ENCODE measurements at regions not wholly inside any gene's neighbourhood (a gene's known extent, or its start where the extent isn't known, plus 50 kb on each side); places are given as distances from the start of the nearest gene placed in this dataset.

DNA sequence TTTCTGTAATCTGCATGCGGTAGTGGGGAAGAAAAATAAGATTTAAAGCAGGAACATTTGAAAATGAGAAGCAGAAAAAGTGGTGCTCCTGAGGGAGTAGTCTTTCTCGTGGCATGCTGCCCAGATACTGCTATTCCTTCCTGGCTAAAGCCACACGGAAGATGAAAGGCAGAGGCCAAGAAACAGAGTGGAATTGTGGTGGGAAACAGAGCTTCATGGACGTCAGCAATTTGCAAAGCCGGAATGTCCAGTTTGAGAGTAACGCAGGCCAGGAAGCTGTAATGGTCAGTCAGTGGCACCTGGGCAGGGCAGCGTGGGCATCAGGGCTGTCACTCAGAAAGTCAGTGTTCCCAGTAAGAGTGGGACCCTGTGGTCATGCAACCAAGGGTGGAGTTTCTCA is 63.7 kb upstream of the FMR1 start:
- Histone ChIP-seq H3K4me3 (ENCODE audit: severe bottlenecking) (no peak overlapping the region), H3K9me3 (ENCODE audit: severe bottlenecking) (no peaks in the 10 kb centered on the region), H3K27me3 (ENCODE audit: insufficient read depth, poor library complexity, severe bottlenecking) (no peaks in the 10 kb centered on the region), H3K4me1 (ENCODE audit: insufficient read depth, poor library complexity, severe bottlenecking) (no peaks in the 10 kb centered on the region), H3K27ac (ENCODE audit: poor library complexity, severe bottlenecking) (no peak overlapping the region), H3K36me3 (ENCODE audit: low read depth) (no peaks in the 10 kb centered on the region)
- ATAC-seq (ENCODE audit: low read depth) = no peak
- TF ChIP-seq, protein P1, sequence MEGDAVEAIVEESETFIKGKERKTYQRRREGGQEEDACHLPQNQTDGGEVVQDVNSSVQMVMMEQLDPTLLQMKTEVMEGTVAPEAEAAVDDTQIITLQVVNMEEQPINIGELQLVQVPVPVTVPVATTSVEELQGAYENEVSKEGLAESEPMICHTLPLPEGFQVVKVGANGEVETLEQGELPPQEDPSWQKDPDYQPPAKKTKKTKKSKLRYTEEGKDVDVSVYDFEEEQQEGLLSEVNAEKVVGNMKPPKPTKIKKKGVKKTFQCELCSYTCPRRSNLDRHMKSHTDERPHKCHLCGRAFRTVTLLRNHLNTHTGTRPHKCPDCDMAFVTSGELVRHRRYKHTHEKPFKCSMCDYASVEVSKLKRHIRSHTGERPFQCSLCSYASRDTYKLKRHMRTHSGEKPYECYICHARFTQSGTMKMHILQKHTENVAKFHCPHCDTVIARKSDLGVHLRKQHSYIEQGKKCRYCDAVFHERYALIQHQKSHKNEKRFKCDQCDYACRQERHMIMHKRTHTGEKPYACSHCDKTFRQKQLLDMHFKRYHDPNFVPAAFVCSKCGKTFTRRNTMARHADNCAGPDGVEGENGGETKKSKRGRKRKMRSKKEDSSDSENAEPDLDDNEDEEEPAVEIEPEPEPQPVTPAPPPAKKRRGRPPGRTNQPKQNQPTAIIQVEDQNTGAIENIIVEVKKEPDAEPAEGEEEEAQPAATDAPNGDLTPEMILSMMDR (IDR thresholded peaks at IDR 0.05; ENCODE audit: poor library complexity, severe bottlenecking) = no peak
- no peak for DNase-seq (ENCODE audit: low spot score)

DNA sequence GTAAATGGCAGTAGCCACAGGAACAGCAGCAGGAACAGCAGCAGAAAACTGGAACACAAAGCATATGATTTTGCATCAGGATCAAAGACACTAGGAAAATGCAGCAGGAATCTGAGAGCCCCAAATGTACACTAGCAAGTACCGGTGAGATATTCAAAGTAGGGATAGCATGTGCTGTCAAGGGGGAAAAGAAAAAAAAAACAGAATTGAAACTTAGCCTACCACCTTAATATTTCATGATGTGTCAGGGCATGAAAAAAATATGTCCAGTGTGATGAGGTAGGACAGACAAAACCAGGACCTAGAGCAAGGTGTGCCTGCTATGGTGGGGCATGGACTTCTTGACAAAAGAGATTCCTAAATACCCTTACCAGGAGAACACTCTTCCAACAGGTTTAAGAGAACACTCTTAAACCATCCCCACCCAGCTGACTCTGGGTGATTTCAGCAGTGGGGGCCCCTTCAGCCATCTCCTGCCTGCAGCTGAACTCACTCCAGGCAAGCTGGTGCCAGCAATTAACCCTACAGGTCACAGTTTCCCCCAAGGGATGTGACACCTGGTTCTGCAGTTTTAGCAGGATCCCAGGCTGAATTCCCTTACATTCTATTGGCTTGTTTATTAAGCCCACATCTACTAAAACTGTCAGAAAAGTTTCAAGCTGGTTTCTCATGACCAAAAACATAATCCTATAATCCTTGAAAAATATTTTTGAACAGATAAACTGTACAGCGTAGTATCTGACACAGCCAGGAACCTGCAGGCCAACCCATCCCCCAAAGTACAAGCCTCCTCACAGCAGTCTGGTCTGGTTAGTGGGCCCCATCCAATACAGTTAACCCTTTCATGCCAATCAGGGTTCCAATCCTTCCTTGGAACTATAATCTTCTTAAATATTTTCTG is 62.9 kb upstream of the FMR1 start:
- Histone ChIP-seq H3K27me3 (ENCODE audit: insufficient read depth, poor library complexity, severe bottlenecking) (no peaks in the 10 kb centered on the region), H3K9me3 (ENCODE audit: severe bottlenecking) (no peaks in the 10 kb centered on the region), H3K36me3 (ENCODE audit: low read depth) (no peaks in the 10 kb centered on the region), H3K4me1 (ENCODE audit: insufficient read depth, poor library complexity, severe bottlenecking) (no peaks in the 10 kb centered on the region), H3K27ac (ENCODE audit: poor library complexity, severe bottlenecking) (no peak overlapping the region), H3K4me3 (ENCODE audit: severe bottlenecking) (no peak overlapping the region)
- TF ChIP-seq, protein P1 (IDR thresholded peaks at IDR 0.05; ENCODE audit: poor library complexity, severe bottlenecking) = no peak
- DNase-seq (ENCODE audit: low spot score) (no peak), ATAC-seq (ENCODE audit: low read depth) (no peak)

DNA sequence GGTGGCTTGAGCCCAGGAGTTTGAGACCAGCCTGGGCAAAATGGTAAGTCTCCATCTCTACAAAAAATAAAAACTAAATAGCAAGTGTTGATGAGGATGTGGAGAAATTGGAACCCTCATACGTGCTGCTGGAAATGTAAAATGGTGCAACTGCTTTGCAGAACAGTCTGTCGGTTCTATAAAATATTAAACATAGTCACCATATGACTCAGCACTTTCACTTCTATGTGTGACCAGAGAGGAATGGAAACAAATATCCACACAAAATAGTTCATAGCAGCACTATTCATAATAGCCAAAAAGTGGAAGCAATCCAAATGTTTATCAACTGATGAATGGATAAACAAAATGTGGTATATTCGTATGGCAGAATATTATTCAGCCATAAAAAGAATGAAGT is 60.8 kb upstream of the FMR1 start:
- Histone ChIP-seq H3K9me3 (ENCODE audit: severe bottlenecking) (no peaks in the 10 kb centered on the region), H3K36me3 (ENCODE audit: low read depth) (no peaks in the 10 kb centered on the region), H3K4me1 (ENCODE audit: insufficient read depth, poor library complexity, severe bottlenecking) (no peaks in the 10 kb centered on the region), H3K27ac (ENCODE audit: poor library complexity, severe bottlenecking) (no peak overlapping the region), H3K4me3 (ENCODE audit: severe bottlenecking) (no peak overlapping the region), H3K27me3 (ENCODE audit: insufficient read depth, poor library complexity, severe bottlenecking) (no peaks in the 10 kb centered on the region)
- ATAC-seq (ENCODE audit: low read depth) (no peak), DNase-seq (ENCODE audit: low spot score) (no peak)
- TF ChIP-seq, protein P1 (IDR thresholded peaks at IDR 0.05; ENCODE audit: poor library complexity, severe bottlenecking) = no peak

DNA sequence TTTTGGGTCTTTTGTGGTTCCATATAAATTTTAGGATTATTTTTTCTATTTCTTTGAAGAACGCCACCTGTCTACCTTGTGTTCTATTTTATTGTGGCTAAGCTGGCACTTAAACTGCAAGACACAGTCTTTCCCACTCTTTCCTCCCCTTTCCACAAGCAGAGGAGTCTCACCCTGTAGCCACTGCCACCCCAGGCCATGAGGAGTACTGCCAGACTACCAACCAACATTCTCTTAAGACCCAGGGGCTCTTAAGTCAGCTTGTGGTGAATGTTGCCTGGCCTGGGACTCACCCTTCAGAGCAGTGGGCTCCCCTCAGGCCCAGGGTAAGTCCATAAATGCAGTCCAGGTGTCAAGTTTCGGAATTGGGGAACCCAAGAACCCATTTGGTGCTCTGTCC is 58.0 kb upstream of the FMR1 start:
- ATAC-seq (ENCODE audit: low read depth) = no peak
- DNase-seq (ENCODE audit: low spot score) = no peak
- TF ChIP-seq, protein P1 (IDR thresholded peaks at IDR 0.05; ENCODE audit: poor library complexity, severe bottlenecking) = no peak
- Histone ChIP-seq H3K36me3 (ENCODE audit: low read depth) (no peaks in the 10 kb centered on the region), H3K27me3 (ENCODE audit: insufficient read depth, poor library complexity, severe bottlenecking) (no peaks in the 10 kb centered on the region), H3K4me1 (ENCODE audit: insufficient read depth, poor library complexity, severe bottlenecking) (no peaks in the 10 kb centered on the region), H3K9me3 (ENCODE audit: severe bottlenecking) (no peaks in the 10 kb centered on the region), H3K4me3 (ENCODE audit: severe bottlenecking) (no peak overlapping the region), H3K27ac (ENCODE audit: poor library complexity, severe bottlenecking) (no peak overlapping the region)

DNA sequence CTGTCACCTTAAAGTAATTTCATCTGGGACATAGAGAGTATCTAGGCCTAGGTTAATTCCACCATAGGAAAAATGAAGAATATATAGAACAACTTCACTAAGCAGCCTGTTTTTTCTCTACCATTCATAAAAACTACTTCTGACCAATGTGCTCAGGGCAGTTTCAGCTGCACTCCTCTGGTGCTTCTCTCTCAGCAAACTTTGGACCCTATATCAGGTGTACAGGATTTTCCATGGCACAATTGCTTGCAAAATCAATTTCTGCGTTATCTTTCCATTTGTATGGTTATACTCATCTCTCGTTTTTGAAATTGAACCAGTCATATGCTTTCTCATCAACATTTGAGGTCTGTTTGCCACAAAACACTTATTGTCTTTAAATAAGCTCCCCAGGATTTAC is 52.1 kb upstream of the FMR1 start:
- DNase-seq (ENCODE audit: low spot score) (no peak), ATAC-seq (ENCODE audit: low read depth) (no peak)
- no peaks in the 10 kb centered on the region for H3K4me1 ChIP-seq (ENCODE audit: insufficient read depth, poor library complexity, severe bottlenecking)
- no peaks in the 10 kb centered on the region for H3K9me3 ChIP-seq (ENCODE audit: severe bottlenecking)
- H3K4me3 ChIP-seq (ENCODE audit: severe bottlenecking) = no peak overlapping the region
- H3K27me3 ChIP-seq (ENCODE audit: insufficient read depth, poor library complexity, severe bottlenecking) = no peaks in the 10 kb centered on the region
- no peaks in the 10 kb centered on the region for H3K36me3 ChIP-seq (ENCODE audit: low read depth)
- H3K27ac ChIP-seq (ENCODE audit: poor library complexity, severe bottlenecking) = no peak overlapping the region
- TF ChIP-seq, protein P1 (IDR thresholded peaks at IDR 0.05; ENCODE audit: poor library complexity, severe bottlenecking) = no peak
